HUES64 (cell line): ENCODE measurements at regions not wholly inside any gene's neighbourhood (a gene's known extent, or its start where the extent isn't known, plus 50 kb on each side); places are given as distances from the start of the nearest gene placed in this dataset.
"Not testable (repeated sequence)": the region's sequence is repeated elsewhere in the genome, so short reads cannot be mapped to it uniquely, and the experiment has no call there.

ENCODE experiments used
- H3K27ac ChIP-seq: 2 replicates; pipeline ENCODE4 v1.7.0; 2013; ENCODE audit warnings: low read depth, low read length, inconsistent platforms
- H3K27me3 ChIP-seq: 2 replicates; pipeline ENCODE4 v1.6.1; 2013; ENCODE audit warnings: mild to moderate bottlenecking, low read length; ENCODE audit not compliant: insufficient read depth
- H3K36me3 ChIP-seq: 2 replicates; pipeline ENCODE4 v1.6.1; 2013; ENCODE audit warnings: mild to moderate bottlenecking, low read length; ENCODE audit not compliant: insufficient read depth
- H3K4me1 ChIP-seq: 2 replicates; pipeline ENCODE4 v1.6.1; 2013; ENCODE audit warnings: mild to moderate bottlenecking, low read length, moderate library complexity; ENCODE audit not compliant: insufficient read depth
- H3K4me3 ChIP-seq: 2 replicates; pipeline ENCODE4 v1.5.1; 2013; ENCODE audit warnings: mild to moderate bottlenecking, low read length, moderate library complexity
- H3K9ac ChIP-seq: 2 replicates; pipeline ENCODE4 v1.6.1; 2013; ENCODE audit warnings: mild to moderate bottlenecking, low read depth, low read length
- H3K9me3 ChIP-seq: 2 replicates; pipeline ENCODE4 v1.6.1; 2013; ENCODE audit warnings: low read depth, low read length; ENCODE audit not compliant: insufficient read depth
- WGBS: fragments of 150-250, 120-280 bp; methylation state at CpG from one replicate; pipeline ENCODE4 v1.1.7; 2013; ENCODE audit warnings: missing lambda C conversion rate; 5-methylcytosine and 5-hydroxymethylcytosine counted together

GRCh38 chr2:209259767-209260166 is 164.1 kb upstream of the MAP2 start:
- Histone ChIP-seq H3K36me3 (no peaks in the 10 kb centered on the region), H3K27me3 (no peaks in the 10 kb centered on the region), H3K9ac (no peak overlapping the region), H3K4me3 (no peak overlapping the region), H3K27ac (no peak overlapping the region), H3K9me3 (0 out of 2 replicates have a peak, but pooled peaks cover 4% of the 10 kb centered on the region), H3K4me1 (no peaks in the 10 kb centered on the region)
- WGBS = 96% methylated on average over 7 of the region's 7 CpGs

GRCh38 chr2:209260281-209260680 is 163.6 kb upstream of the MAP2 start:
- Histone ChIP-seq H3K4me1 (no peaks in the 10 kb centered on the region), H3K4me3 (no peak overlapping the region), H3K27me3 (no peaks in the 10 kb centered on the region), H3K9me3 (0 out of 2 replicates have a peak, but pooled peaks cover 4% of the 10 kb centered on the region), H3K36me3 (no peaks in the 10 kb centered on the region), H3K9ac (no peak overlapping the region), H3K27ac (no peak overlapping the region)
- WGBS = 92% methylated on average over 4 of the region's 5 CpGs

GRCh38 chr2:209261366-209262053 is 162.3 kb upstream of the MAP2 start:
- not testable (repeated sequence) for H3K27ac ChIP-seq, H3K9ac ChIP-seq, H3K4me3 ChIP-seq, H3K36me3 ChIP-seq, H3K27me3 ChIP-seq, H3K9me3 ChIP-seq, H3K4me1 ChIP-seq
- 92% methylated on average over 16 of the region's 16 CpGs for WGBS

GRCh38 chr2:209269024-209269423 is 154.8 kb upstream of the MAP2 start:
- Histone ChIP-seq H3K4me1 (no peaks in the 10 kb centered on the region), H3K36me3 (no peaks in the 10 kb centered on the region), H3K27ac (no peak overlapping the region), H3K9ac (no peak overlapping the region), H3K9me3 (no peaks in the 10 kb centered on the region), H3K27me3 (no peaks in the 10 kb centered on the region), H3K4me3 (no peak overlapping the region)
- 97% methylated on average over 2 of the region's 2 CpGs for WGBS

GRCh38 chr2:209276000-209276399 is 147.8 kb upstream of the MAP2 start:
- Histone ChIP-seq H3K36me3 (no peaks in the 10 kb centered on the region), H3K27ac (no peak overlapping the region), H3K27me3 (no peaks in the 10 kb centered on the region), H3K4me3 (no peak overlapping the region), H3K4me1 (peaks cover 7% of the 10 kb centered on the region; the same call in 1 of the 2 replicates), H3K9ac (no peak overlapping the region), H3K9me3 (no peaks in the 10 kb centered on the region)
- 77% methylated on average over 3 of the region's 3 CpGs for WGBS

- 78% methylated on average over 1 of the region's 3 CpGs for WGBS
- Histone ChIP-seq H3K9me3 (no peaks in the 10 kb centered on the region), H3K36me3 (no peaks in the 10 kb centered on the region), H3K27me3 (no peaks in the 10 kb centered on the region), H3K4me1 (peaks cover 7% of the 10 kb centered on the region; the same call in 1 of the 2 replicates), H3K9ac (no peak overlapping the region), H3K4me3 (no peak overlapping the region), H3K27ac (no peak overlapping the region)
Measured at GRCh38 chr2:209277444-209277843, 146.4 kb upstream of the MAP2 start.

- Histone ChIP-seq H3K9me3 (no peaks in the 10 kb centered on the region), H3K4me3 (peak overlapping the region; percentile 34), H3K4me1 (peaks cover 33% of the 10 kb centered on the region), H3K36me3 (peaks cover 13% of the 10 kb centered on the region), H3K9ac (peak overlapping the region; percentile 59), H3K27me3 (no peaks in the 10 kb centered on the region), H3K27ac (peak overlapping the region; percentile 92)
- 41% methylated on average over 2 of the region's 2 CpGs for WGBS
Measured at GRCh38 chr2:209298601-209299000, 125.2 kb upstream of the MAP2 start.

- peaks cover 29% of the 10 kb centered on the region for H3K4me1 ChIP-seq
- peak overlapping the region; percentile 68 for H3K4me3 ChIP-seq
- peaks cover 16% of the 10 kb centered on the region for H3K36me3 ChIP-seq
- H3K9me3 ChIP-seq, H3K27me3 ChIP-seq: not testable (repeated sequence)
- H3K27ac ChIP-seq = peak overlapping the region; percentile 64; the same call in 1 of the 2 replicates
- 11% methylated on average over 10 of the region's 11 CpGs for WGBS
- peak overlapping the region; percentile 86 for H3K9ac ChIP-seq
Measured at GRCh38 chr2:209299478-209299877, 124.4 kb upstream of the MAP2 start.

GRCh38 chr2:209300766-209301165 is 123.1 kb upstream of the MAP2 start:
- Histone ChIP-seq H3K36me3 (peaks cover 28% of the 10 kb centered on the region), H3K9ac (peak overlapping the region; percentile 86), H3K4me3 (peak overlapping the region; percentile 68), H3K27ac (peak overlapping the region; percentile 65; the same call in 1 of the 2 replicates), H3K4me1 (peaks cover 38% of the 10 kb centered on the region)
- 16% methylated on average over 9 of the region's 9 CpGs for WGBS
- not testable (repeated sequence) for H3K9me3 ChIP-seq, H3K27me3 ChIP-seq

- Histone ChIP-seq H3K27ac (peak overlapping the region; percentile 92), H3K9me3 (no peaks in the 10 kb centered on the region), H3K4me1 (peaks cover 17% of the 10 kb centered on the region), H3K27me3 (no peaks in the 10 kb centered on the region), H3K4me3 (peak overlapping the region; percentile 24; the same call in 1 of the 2 replicates), H3K9ac (no peak overlapping the region; the same call in 1 of the 2 replicates), H3K36me3 (peaks cover 43% of the 10 kb centered on the region)
- WGBS = 65% methylated on average over 2 of the region's 2 CpGs
Measured at GRCh38 chr2:209305026-209305425, 118.8 kb upstream of the MAP2 start.

- WGBS = 94% methylated on average over 7 of the region's 7 CpGs
- Histone ChIP-seq H3K27ac (peak overlapping the region; percentile 92), H3K9me3 (no peaks in the 10 kb centered on the region), H3K9ac (peak overlapping the region; percentile 44), H3K4me3 (no peak overlapping the region), H3K4me1 (peaks cover 17% of the 10 kb centered on the region), H3K36me3 (peaks cover 50% of the 10 kb centered on the region), H3K27me3 (no peaks in the 10 kb centered on the region)
Measured at GRCh38 chr2:209305746-209306196, 118.1 kb upstream of the MAP2 start.
